Gastroesophageal sphincter (tissue), 3 donors: ENCODE measurements at regions not wholly inside any gene's neighbourhood (a gene's known extent, or its start where the extent isn't known, plus 50 kb on each side); places are given as distances from the start of the nearest gene placed in this dataset.

Experiments
- EP300 ChIP-seq: sonication (generic); formaldehyde crosslinking; IDR thresholded peaks from one replicate; pipeline ENCODE4 v1.6.1; 2017; ENCODE audit warnings: antibody characterized with exemption, mild to moderate bottlenecking
- POLR2A ChIP-seq, 2 donors: fragments of 450-650 bp; IDR thresholded peaks; one replicate each; pipeline ENCODE4 v1.6.1; 2017; ENCODE audit warnings: antibody characterized with exemption in 2 of 2, mild to moderate bottlenecking in 2 of 2, moderate library complexity in 1 of 2
- POLR2AphosphoS5 ChIP-seq: sonication (generic); formaldehyde crosslinking; IDR thresholded peaks from one replicate; pipeline ENCODE4 v1.6.1; 2017; ENCODE audit warnings: antibody characterized with exemption
- TF ChIP-seq, protein P1 (sequence below), 4 experiments: fragments of 200-600 bp in 2 of 4; fragments of 450-650 bp in 2 of 4; sonication (generic) in 1 of 4; IDR thresholded peaks; one replicate each; pipeline ENCODE4 v1.5.1; 2017 to 2019; ENCODE audit warnings: antibody characterized with exemption in 4 of 4, mild to moderate bottlenecking in 2 of 4, moderate library complexity in 2 of 4

DNA sequence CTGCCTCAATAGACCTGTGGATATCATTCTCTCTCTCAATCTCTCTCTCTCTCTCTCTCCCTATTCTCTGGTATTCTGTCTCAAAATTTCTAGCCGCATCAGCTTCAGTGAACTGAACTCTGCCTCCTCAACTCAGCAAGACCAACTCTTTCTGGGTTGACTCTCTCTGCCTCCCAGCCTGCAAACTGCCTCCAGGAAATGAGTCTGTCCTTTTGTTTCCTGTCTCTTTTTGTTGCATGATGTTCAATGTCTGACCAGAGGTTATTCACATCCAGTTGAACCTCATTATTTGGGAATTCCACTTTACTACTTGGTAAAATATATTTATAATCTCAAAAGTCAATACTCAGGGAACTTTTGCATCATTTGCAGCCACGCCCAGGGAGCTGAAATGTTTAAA lies 682.7 kb upstream of the FZD8 start:
- TF ChIP-seq, protein P1, sequence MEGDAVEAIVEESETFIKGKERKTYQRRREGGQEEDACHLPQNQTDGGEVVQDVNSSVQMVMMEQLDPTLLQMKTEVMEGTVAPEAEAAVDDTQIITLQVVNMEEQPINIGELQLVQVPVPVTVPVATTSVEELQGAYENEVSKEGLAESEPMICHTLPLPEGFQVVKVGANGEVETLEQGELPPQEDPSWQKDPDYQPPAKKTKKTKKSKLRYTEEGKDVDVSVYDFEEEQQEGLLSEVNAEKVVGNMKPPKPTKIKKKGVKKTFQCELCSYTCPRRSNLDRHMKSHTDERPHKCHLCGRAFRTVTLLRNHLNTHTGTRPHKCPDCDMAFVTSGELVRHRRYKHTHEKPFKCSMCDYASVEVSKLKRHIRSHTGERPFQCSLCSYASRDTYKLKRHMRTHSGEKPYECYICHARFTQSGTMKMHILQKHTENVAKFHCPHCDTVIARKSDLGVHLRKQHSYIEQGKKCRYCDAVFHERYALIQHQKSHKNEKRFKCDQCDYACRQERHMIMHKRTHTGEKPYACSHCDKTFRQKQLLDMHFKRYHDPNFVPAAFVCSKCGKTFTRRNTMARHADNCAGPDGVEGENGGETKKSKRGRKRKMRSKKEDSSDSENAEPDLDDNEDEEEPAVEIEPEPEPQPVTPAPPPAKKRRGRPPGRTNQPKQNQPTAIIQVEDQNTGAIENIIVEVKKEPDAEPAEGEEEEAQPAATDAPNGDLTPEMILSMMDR (IDR thresholded peaks at IDR 0.05) = no peak
- no peak for TF ChIP-seq POLR2AphosphoS5
- no peak for TF ChIP-seq POLR2A (IDR thresholded peaks at IDR 0.05)
- TF ChIP-seq EP300 = no peak
